ENCODE measurements at regions not wholly inside any gene's neighbourhood (a gene's known extent, or its start where the extent isn't known, plus 50 kb on each side); places are given as distances from the start of the nearest gene placed in this dataset.

- TF ChIP-seq, protein P1, sequence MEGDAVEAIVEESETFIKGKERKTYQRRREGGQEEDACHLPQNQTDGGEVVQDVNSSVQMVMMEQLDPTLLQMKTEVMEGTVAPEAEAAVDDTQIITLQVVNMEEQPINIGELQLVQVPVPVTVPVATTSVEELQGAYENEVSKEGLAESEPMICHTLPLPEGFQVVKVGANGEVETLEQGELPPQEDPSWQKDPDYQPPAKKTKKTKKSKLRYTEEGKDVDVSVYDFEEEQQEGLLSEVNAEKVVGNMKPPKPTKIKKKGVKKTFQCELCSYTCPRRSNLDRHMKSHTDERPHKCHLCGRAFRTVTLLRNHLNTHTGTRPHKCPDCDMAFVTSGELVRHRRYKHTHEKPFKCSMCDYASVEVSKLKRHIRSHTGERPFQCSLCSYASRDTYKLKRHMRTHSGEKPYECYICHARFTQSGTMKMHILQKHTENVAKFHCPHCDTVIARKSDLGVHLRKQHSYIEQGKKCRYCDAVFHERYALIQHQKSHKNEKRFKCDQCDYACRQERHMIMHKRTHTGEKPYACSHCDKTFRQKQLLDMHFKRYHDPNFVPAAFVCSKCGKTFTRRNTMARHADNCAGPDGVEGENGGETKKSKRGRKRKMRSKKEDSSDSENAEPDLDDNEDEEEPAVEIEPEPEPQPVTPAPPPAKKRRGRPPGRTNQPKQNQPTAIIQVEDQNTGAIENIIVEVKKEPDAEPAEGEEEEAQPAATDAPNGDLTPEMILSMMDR (IDR thresholded peaks at IDR 0.05; ENCODE audit: insufficient read depth, low read length) = no peak
- TF ChIP-seq POLR2AphosphoS5 (IDR thresholded peaks at IDR 0.05; ENCODE audit: low read depth) (no peak), GABPA (IDR thresholded peaks at IDR 0.05; ENCODE audit: low read depth) (no peak), SPI1 (IDR thresholded peaks at IDR 0.05; ENCODE audit: borderline replicate concordance, low read depth) (no peak)
Observed at GRCh38 chr5:12659686-12660085, 755.4 kb upstream of the CTNND2 start.
